ENCODE measurements at regions not wholly inside any gene's neighbourhood (a gene's known extent, or its start where the extent isn't known, plus 50 kb on each side); places are given as distances from the start of the nearest gene placed in this dataset.

DNA sequence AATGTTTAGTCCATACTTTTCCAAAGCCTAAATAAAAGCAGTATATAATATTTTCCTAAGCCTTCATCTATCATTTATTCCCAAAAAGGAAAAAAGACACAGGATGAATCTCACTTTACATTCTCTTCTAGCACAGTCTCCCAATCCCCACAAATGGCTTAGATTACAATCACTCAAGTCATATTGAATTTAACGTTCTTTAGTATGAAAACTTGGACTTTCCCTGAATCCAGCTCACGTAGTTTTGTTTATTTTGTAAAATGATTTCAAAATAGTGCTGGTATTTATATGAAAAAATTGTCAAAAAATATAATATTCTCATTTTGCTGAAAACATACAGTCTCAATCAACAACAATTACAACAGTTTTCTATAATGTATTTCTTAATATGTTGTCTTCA, 137.7 kb upstream of the CCDC150 start:
- Histone ChIP-seq H3K27ac (no peak overlapping the region), H3K27me3 (replicated peaks; ENCODE audit: insufficient read depth) (no peaks in the 10 kb centered on the region), H3K9me3 (no peaks in the 10 kb centered on the region), H3K4me1 (replicated peaks) (no peaks in the 10 kb centered on the region), H3K36me3 (no peaks in the 10 kb centered on the region), H3K4me3 (no peak overlapping the region)
- intact Hi-C loops (cut with DNase I): no loop called here
- TF ChIP-seq CTCF (IDR thresholded peaks at IDR 0.05) (no peak), POLR2A (IDR thresholded peaks at IDR 0.05) (no peak), POLR2AphosphoS5 (IDR thresholded peaks at IDR 0.05) (no peak)
- 53% methylated on average over 2 of the region's 2 CpGs for WGBS
- no peak for DNase-seq (ENCODE audit: low spot score)

DNA sequence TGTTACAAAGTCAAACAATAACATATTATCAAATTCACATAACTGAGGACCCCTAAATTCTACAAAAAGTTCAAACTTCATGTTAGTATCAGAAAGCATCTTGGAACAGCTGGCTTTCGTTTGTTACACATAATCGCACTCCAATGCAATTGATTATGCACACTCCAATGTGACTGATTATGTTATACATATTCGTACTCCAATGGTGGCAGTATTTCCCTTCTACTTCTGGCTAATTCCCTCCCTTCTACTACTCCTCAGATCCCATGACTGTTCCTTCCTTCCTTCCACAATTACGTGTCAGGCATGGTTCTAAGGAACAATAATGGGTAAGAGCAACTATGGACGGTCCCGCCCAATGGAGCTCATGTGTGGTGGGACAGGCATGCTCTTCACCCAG, 137.1 kb upstream of the CCDC150 start:
- WGBS: 95% methylated on average over 6 of the region's 6 CpGs
- TF ChIP-seq POLR2A (IDR thresholded peaks at IDR 0.05) (no peak), CTCF (IDR thresholded peaks at IDR 0.05) (no peak), POLR2AphosphoS5 (IDR thresholded peaks at IDR 0.05) (no peak)
- H3K27me3 ChIP-seq (replicated peaks; ENCODE audit: insufficient read depth): no peaks in the 10 kb centered on the region
- no peaks in the 10 kb centered on the region for H3K36me3 ChIP-seq
- no peaks in the 10 kb centered on the region for H3K9me3 ChIP-seq
- no peaks in the 10 kb centered on the region for H3K4me1 ChIP-seq (replicated peaks)
- no peak for DNase-seq (ENCODE audit: low spot score)
- H3K27ac ChIP-seq: no peak overlapping the region
- no peak overlapping the region for H3K4me3 ChIP-seq
- intact Hi-C loops (cut with DNase I): no loop called here

DNA sequence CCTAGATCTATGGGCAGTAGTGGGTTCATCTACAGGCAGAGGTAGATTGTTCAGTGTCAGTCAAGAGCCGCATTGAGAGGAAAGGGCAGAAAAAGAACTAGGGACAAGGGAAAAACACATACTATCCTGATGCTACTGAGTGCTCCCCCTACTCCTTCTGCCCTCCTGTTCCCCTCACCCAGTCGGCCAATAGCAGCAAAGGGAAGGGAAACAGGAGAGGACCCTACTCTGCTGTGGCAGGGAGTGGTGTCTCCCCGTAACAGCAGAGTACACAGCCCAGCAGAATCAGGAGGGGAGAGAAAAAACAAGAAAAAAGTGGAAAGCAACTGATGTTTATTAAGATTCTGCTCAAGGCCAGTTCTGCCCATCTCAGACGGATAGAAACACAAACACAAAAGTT, 136.1 kb upstream of the CCDC150 start:
- DNase-seq (ENCODE audit: low spot score): no peak
- H3K27me3 ChIP-seq (replicated peaks; ENCODE audit: insufficient read depth): no peaks in the 10 kb centered on the region
- no peaks in the 10 kb centered on the region for H3K36me3 ChIP-seq
- no peak overlapping the region for H3K4me3 ChIP-seq
- H3K27ac ChIP-seq: no peak overlapping the region
- WGBS: 82% methylated on average over 4 of the region's 4 CpGs
- TF ChIP-seq CTCF (IDR thresholded peaks at IDR 0.05) (no peak), POLR2AphosphoS5 (IDR thresholded peaks at IDR 0.05) (no peak), POLR2A (IDR thresholded peaks at IDR 0.05) (no peak)
- intact Hi-C loops (cut with DNase I): no loop called here
- H3K4me1 ChIP-seq (replicated peaks): no peaks in the 10 kb centered on the region
- H3K9me3 ChIP-seq: no peaks in the 10 kb centered on the region

GRCh38 chr2:196504788-196505187, 134.7 kb upstream of the CCDC150 start:
- Histone ChIP-seq H3K4me3 (no peak overlapping the region), H3K9me3 (no peaks in the 10 kb centered on the region), H3K27ac (no peak overlapping the region), H3K4me1 (replicated peaks) (no peaks in the 10 kb centered on the region), H3K36me3 (no peaks in the 10 kb centered on the region), H3K27me3 (replicated peaks; ENCODE audit: insufficient read depth) (no peaks in the 10 kb centered on the region)
- intact Hi-C loops (cut with DNase I): no loop called here
- no peak for DNase-seq (ENCODE audit: low spot score)
- no peak for TF ChIP-seq CTCF (IDR thresholded peaks at IDR 0.05)
- no peak for TF ChIP-seq POLR2A (IDR thresholded peaks at IDR 0.05)
- TF ChIP-seq POLR2AphosphoS5 (IDR thresholded peaks at IDR 0.05): no peak

GRCh38 chr2:196510246-196510645, 129.3 kb upstream of the CCDC150 start:
- H3K27ac ChIP-seq: no peak overlapping the region
- H3K4me1 ChIP-seq (replicated peaks): no peaks in the 10 kb centered on the region
- no peaks in the 10 kb centered on the region for H3K9me3 ChIP-seq
- no peaks in the 10 kb centered on the region for H3K36me3 ChIP-seq
- no peaks in the 10 kb centered on the region for H3K27me3 ChIP-seq (replicated peaks; ENCODE audit: insufficient read depth)
- intact Hi-C loops (cut with DNase I): no loop called here
- TF ChIP-seq POLR2A (IDR thresholded peaks at IDR 0.05) (no peak), CTCF (IDR thresholded peaks at IDR 0.05) (no peak), POLR2AphosphoS5 (IDR thresholded peaks at IDR 0.05) (no peak)
- H3K4me3 ChIP-seq: no peak overlapping the region
- WGBS: 83% methylated on average over 1 of the region's 1 CpG
- no peak for DNase-seq (ENCODE audit: low spot score)
